ENCODE measurements at regions not wholly inside any gene's neighbourhood (a gene's known extent, or its start where the extent isn't known, plus 50 kb on each side); places are given as distances from the start of the nearest gene placed in this dataset.

GRCh38 chr2:134086594-134087219 lies 167.2 kb upstream of the MGAT5 start:
- no peak for TF ChIP-seq CTCF (IDR thresholded peaks at IDR 0.05; ENCODE audit: low read depth, low read length)
- DNase-seq (ENCODE audit: extremely low read depth, low read depth) = no peak

GRCh38 chr2:134087371-134087921 lies 166.4 kb upstream of the MGAT5 start:
- DNase-seq (ENCODE audit: extremely low read depth, low read depth) = no peak

GRCh38 chr2:134089454-134089853 lies 164.4 kb upstream of the MGAT5 start:
- TF ChIP-seq CTCF (IDR thresholded peaks at IDR 0.05; ENCODE audit: low read depth, low read length) = no peak
- DNase-seq (ENCODE audit: extremely low read depth, low read depth) = no peak

More at GRCh38 chr2:134087371-134087921, 166.4 kb upstream of the MGAT5 start:
- TF ChIP-seq CTCF (IDR thresholded peaks at IDR 0.05; ENCODE audit: low read depth, low read length) = no peak

GRCh38 chr2:134097740-134098139 lies 156.1 kb upstream of the MGAT5 start:
- TF ChIP-seq CTCF (IDR thresholded peaks at IDR 0.05; ENCODE audit: low read depth, low read length) = no peak
- no peak for DNase-seq (ENCODE audit: extremely low read depth, low read depth)

- no peak for TF ChIP-seq CTCF (IDR thresholded peaks at IDR 0.05; ENCODE audit: low read depth, low read length)
- DNase-seq (ENCODE audit: extremely low read depth, low read depth) = no peak
These were observed 155.6 kb upstream of the MGAT5 start for GRCh38 chr2:134098321-134098720.

- TF ChIP-seq CTCF (IDR thresholded peaks at IDR 0.05; ENCODE audit: low read depth, low read length) = no peak
- no peak for DNase-seq (ENCODE audit: extremely low read depth, low read depth)
These were observed 154.6 kb upstream of the MGAT5 start for GRCh38 chr2:134099273-134099672.

GRCh38 chr2:134103196-134103595 lies 150.7 kb upstream of the MGAT5 start:
- TF ChIP-seq CTCF (IDR thresholded peaks at IDR 0.05; ENCODE audit: low read depth, low read length) = no peak
- DNase-seq (ENCODE audit: extremely low read depth, low read depth) = no peak
